IPS DF 4.7 (cell line): ENCODE measurements at regions not wholly inside any gene's neighbourhood (a gene's known extent, or its start where the extent isn't known, plus 50 kb on each side); places are given as distances from the start of the nearest gene placed in this dataset.

Experiments used
- DNase-seq: peaks from one replicate; pipeline ENCODE4 v3.0.0-alpha.2; 2013; ENCODE audit warnings: low spot score; ENCODE audit errors: extremely low read depth

GRCh38 chr1:25082216-25082899, 149.9 kb downstream of the SYF2 start:
- DNase-seq: no peak

DNA sequence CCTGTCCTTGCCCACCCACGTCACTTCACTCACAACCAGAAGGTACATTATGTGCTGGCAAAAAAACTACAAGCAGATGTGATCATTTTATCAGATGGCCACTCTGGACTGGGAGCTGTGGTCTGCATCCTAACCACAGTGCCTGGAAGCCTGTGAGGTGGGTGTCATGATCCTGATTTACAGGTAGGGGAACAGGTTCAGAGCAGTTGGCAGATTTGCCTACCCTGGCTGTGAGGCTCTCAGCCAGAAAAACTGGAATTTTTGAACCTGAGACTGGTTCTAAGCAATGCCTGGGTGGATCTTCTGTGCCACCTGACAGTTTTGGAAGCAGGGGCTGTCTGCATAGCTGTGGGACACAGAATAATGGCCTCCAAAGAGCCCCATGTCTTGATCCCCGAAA, 150.8 kb downstream of the SYF2 start:
- no peak for DNase-seq

- DNase-seq: no peak
Observed at GRCh38 chr1:25080294-25081209, 150.5 kb upstream of the RUNX3 start.

DNA sequence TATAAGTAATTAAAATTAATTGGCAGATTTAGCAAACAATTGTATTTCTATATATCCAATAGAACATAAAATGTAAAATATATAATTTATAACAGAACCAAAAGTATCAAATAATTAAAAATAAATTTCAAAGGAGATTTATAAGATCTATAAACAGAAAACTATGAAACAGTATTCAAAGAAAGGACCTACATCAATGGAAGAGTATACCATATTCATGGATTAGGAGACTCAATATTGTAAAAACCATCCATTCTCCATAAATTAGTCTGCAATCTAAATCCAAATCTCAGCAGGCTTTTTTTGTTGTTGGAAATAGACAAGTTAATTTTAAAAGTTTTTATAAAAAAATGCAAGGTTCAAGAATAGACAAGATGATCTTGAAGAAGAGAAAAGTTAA, 149.0 kb upstream of the RUNX3 start:
- no peak for DNase-seq

- DNase-seq: no peak
Observed at GRCh38 chr1:25074351-25075227, 144.5 kb upstream of the RUNX3 start.

- no peak for DNase-seq
Observed at GRCh38 chr1:25073640-25074270, 143.7 kb upstream of the RUNX3 start.

DNA sequence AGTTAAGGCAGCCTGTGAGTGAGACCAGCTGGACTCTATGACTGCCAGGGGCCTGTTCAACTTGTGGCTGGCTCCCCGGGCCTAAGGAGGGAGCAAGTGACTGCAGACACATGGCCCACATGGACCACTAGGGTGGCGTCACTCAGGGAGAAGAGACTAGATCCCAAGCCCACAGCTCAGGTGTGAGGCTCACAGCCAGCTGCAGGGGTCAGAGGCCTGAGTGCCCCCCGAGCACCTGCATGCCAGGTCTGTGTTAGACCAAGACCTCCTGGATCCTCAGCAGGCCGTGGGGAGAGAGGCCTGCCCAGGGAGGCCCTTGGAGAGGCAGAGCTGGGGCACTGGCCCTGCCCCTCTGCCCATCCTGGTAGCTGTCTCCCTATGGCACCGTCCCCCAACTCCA, 142.4 kb upstream of the RUNX3 start:
- no peak for DNase-seq

DNA sequence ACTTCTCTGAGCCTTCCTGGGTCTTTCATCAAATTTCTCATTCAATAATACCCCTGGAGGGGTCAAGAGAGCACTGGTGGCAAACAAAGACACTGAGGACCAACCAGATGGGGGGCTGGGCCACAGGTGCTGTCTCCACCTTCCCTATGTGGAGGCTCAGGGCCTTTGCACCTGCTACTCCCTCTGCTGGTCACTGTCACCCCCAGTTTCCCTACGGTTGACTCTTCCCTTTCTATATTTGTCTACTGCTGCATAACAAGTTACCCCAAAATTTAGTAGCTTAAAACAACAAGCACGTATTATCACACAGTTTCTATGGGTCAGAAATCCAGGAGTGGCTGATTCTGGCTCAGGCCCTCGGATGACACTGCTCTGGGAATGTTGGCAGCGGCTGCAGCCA, 138.8 kb upstream of the RUNX3 start:
- no peak for DNase-seq

GRCh38 chr1:25068316-25068715, 138.2 kb upstream of the RUNX3 start:
- no peak for DNase-seq

- DNase-seq: no peak
Observed at GRCh38 chr1:25067518-25068251, 137.6 kb upstream of the RUNX3 start.

DNA sequence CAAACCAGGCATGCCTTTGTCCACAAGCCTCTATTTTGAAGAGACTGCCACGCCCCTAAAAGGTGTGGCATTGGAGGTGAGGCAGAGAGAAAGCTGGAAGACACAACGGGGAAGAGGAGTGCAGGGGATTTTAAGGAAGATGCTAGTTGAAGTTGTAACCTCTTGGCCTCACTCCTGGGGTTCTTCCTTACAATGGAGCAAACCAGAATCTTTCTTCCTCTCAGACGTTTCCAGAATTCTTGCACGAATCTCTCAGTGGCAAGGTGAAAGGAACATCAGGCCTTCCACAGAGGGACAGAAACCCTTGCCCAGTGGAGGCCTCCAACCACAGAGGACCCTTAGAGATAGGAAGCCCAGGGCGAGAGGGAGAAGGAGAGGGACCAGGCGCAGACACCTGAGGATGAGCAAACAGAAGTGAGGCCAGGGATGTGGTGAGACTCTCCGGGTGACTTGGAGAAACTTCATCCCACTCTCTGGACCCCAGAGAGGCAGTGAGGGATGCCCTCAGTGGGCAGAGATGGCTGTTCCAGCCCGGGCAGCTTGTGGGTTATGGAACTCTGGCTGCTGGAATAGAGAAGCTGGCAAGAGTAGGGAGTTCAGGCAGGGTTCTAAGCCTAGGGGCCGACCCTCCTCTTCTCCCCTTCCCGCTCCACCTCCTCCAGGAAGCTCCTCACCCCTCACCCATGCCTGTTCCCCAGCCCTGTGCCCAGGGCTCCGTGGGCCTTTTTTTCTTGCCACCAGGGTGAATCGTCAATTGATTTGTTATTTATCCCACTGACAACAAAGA, 136.8 kb upstream of the RUNX3 start:
- no peak for DNase-seq

GRCh38 chr1:25066256-25066655, 136.2 kb upstream of the RUNX3 start:
- DNase-seq: no peak

DNA sequence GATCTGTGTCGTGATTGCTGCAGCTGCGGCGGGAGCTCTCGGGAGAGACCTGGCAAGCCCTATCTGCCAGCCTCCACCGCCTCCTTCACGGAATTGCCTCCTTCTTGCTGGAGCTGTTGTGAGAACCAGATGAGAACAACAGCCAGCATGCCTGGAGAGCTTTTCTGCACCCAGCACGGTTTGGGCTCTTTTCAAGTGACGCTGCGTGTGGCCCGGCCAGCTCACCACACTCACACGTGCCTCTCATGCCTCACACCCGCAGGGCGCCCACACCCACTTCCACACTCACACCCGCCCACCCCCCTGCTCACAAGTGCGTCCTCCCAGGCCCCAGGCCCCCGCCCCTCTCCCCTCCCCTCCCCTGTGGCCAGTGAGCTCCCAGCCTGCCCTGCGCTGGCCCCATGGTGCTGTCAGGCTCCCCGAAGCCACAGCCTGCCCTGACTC, 135.7 kb upstream of the RUNX3 start:
- DNase-seq: no peak

DNA sequence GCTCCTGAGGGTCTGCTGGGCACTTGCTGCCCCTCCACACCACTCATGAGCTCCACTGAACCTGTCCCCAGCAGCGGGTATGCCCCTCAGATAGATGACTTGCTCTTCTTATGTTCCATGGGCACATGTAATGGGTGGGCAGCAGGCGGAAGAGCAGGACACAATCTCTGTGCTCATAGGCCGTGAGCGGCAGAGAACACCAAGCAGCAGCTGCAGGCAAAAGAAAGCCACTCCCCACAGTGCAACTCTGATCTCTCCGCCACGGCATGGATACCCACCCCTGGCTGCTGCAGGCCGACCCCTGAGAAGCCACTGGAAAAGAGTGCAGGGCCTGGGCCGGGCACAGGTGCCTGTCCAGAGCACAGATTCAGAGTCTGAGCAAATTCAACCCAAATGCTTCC, 135.2 kb upstream of the RUNX3 start:
- no peak for DNase-seq

DNA sequence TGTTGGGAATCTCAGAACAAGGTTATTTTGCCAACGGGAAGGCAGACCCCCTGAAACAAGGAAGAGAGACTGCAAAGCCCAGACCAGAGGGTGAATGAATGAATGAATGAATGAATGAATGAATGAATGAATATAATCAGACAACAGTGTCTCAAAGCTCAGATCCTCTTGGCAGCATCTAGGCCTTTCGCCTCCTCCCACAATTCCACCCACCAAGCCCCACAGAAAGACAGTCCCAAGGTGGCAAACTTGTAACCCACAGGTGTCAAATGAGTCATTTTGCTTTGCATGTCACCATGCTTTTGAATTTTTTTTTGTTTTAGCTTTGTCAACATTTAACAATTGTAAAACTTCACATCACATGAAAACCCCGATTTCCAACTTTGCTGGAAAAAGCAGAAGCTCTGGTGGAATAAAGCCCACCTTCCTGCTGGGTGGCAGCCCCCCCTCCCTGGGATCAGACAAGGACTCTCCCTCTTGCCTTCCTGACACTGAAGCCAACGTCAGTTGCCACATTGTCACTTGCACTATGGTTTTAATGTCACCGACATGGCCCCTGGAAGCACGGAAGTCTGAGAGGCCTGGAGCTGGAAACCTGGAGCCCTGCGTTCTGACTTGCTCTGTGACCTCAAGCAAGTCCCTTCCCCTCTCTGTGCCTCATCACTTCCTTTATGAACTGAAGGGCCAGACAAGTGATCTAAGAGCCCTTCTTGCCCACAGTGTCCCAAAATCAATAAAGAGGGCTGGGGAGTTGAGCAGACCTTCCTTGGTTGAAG, 134.6 kb upstream of the RUNX3 start:
- DNase-seq: no peak

GRCh38 chr1:25063591-25064416, 133.7 kb upstream of the RUNX3 start:
- DNase-seq: no peak

GRCh38 chr1:25062621-25063255, 132.7 kb upstream of the RUNX3 start:
- no peak for DNase-seq
